HG03196 (cell line): ENCODE measurements at regions not wholly inside any gene's neighbourhood (a gene's known extent, or its start where the extent isn't known, plus 50 kb on each side); places are given as distances from the start of the nearest gene placed in this dataset.

ENCODE experiments used
- ATAC-seq: cut with Tn5 transposase; IDR thresholded peaks from one replicate; pipeline ENCODE4 v1.9.1; 2021; ENCODE audit not compliant: unreplicated experiment

DNA sequence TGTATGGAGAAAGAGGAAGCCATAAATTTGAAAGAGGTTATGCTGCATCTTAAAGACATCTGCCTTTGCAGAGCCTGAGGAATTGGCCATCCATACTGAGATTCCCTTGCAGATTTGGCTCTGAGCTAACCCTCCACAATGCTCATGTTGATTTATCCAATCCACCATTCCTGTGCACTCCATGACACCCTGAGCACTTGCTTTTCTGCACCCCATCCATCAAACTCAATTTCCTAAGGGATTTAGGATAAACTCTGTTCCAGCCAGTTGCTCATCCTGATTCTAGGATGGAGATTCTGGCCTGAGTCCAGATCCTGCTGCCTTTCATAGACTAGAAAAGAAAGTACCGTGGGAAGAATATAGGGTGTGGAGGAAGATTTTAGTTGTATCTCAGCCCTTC, 379.2 kb upstream of the LARGE1 start:
- no peak for ATAC-seq

DNA sequence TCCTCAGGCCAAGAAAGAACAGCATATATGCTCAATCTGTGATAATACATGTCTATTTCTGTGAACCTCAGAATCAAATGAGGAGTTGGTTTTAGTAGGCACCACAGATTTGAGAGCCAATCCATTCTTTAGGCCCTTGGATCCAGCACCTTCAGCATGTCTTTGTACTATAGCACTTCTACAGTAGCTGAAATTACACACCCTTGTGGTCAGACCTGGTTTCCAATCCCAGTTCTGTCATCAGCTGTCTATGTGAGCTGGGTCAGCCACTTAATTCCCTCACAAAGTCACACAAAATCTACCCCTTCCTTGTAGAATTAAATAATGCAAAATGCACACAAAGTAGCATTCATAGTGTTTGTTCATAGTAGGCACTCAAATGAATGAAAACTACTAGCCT, 381.3 kb upstream of the LARGE1 start:
- ATAC-seq: no peak

DNA sequence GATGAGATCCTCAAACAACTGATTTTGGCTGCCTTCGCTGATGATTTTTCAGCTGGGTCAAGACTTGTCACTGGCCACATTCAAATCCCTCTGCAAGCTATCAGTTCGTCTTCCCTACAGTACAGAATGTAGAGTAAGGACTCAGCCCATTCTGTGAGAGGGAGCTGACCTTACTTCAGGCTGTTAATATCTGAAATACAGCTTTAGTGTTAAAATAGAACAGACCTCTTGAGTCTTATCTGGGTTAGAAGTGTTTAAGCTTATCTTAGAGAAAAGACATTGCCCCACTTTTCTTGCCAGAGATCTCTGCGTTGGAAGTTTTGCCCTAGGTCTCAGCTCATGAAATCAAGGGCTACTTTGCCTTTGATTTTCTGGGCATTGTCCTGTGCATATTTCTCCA, 383.4 kb upstream of the LARGE1 start:
- ATAC-seq: no peak

DNA sequence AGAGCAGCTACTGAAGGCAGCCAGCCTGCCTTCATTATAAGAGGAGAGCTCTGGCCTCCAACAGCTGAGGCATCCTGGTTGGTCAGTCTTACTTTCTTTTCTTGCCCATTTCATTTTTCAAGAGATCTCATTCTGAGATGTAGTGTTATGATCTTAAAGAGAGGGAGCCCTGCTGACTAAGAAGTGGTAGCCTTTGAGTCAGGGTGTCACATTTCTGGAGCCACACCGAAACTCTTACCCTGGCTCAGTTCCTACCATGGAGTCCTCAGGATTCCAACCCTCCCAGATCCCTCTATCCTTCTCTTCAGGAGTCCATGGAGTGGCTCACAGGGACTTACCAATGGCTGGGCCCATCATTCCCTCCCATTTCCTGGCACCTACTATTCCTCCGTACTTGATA, 386.1 kb upstream of the LARGE1 start:
- no peak for ATAC-seq

DNA sequence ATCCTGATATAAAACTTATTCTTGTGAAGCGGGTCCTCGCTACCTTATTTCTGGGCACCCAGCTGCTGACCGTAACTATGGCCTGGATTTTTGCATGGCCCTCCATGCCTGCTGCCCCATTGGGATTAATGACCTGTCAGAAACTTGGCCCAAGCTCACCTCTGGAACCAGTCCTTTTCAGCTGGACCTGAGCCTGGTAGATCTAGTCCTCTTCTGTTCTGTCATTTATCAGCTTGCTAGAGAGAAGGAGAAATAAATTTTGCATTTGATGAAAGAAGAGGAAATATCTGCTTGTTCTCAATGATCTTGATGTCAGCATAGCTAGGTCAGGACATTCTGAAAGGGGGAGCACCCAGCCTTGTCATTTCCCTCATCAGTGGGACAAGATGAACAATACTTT, 387.8 kb upstream of the LARGE1 start:
- no peak for ATAC-seq

DNA sequence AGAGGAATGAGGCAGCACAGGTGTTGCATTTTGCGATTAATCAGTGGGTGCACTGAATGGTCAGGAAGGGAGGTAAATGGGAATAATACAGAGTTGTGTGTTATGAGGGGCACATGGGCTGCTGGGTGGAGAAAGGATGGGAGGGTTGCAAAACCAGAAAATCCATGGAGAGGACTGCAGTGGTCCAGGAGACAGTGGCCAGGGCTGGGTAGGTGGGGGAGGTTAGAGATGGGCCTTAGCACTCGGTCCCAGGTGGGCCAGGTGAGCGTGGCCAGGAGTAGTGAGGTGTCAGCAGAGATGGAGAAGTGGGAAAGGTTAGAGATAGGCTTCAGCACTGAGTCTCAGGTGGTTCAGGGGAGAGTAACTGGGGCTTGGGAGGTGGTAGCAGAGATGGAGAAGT, 399.1 kb upstream of the LARGE1 start:
- ATAC-seq: no peak

DNA sequence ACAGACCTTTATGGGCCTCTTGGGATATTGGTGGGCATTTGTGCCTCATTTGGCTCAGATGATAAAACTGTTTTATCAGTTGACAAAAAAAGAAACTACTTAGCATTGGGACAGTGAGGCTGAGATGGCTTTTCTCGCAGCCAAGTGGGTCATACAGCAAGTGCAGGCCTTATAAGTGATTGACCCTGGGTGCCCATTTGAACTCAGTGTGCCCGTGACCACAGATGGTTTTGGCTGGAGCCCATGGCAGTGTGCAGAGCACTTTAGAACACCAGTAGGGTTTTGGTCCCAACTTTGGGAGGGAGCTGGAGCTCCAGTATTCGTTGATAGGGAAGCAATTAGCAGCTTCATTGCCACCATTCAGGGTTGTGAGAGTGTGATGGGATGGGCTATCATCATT, 404.5 kb upstream of the LARGE1 start:
- no peak for ATAC-seq

DNA sequence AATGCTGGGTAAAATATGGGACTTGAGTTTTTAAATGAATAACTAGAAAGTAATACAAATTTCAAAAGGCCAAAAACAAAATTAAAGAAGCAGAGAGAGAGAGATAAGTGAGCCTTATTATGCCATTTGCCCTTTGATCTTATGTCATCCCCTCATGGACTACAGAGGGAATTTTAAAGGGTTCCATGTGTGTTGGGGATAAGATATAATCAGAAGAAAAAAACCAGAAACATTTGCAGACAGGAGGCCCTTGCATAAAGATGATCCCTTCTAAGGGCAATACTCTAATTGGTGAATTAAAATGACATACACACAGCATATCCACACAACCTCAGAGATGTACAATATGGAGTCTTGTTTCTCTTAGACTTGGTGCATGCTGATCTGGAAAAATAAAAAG, 406.6 kb upstream of the LARGE1 start:
- no peak for ATAC-seq

DNA sequence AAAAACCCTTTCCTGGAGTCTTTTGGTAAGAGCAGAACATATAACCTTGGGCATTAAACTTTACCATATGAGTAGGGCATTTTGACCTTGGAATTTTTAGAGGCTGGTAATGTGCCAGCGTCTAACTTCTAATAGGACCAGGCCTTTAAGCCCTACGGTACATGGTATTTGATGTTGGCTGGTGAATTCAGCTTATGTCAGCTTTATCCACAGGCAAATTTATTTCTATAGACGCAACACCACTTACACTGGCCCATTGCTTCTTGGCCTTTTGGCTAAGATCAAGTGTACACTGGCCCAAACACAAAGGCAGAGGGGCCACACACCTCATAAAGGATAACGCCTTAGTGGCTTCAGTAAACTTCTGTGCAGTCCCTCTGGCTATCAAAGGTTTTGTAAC, 410.2 kb upstream of the LARGE1 start:
- no peak for ATAC-seq

DNA sequence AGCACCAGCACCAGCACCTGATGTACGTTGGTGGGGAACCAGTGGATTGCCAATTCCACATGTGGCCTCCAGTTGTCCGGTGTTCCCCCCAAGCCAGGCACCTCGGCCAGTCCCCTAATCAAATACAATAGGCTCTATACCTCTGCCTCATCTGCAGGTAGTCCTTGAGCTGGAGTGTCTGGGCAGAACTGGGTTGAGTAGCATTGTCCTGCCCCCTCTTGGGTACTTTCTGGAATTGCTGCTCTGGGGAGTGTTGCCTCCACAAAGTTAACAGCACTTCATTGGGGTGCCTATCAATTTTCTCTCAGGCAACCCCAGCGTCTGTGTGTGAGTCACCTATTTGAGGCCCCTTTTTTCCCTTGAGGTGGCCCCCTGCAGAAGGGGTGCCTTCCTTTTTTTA, 413.0 kb upstream of the LARGE1 start:
- ATAC-seq: no peak

DNA sequence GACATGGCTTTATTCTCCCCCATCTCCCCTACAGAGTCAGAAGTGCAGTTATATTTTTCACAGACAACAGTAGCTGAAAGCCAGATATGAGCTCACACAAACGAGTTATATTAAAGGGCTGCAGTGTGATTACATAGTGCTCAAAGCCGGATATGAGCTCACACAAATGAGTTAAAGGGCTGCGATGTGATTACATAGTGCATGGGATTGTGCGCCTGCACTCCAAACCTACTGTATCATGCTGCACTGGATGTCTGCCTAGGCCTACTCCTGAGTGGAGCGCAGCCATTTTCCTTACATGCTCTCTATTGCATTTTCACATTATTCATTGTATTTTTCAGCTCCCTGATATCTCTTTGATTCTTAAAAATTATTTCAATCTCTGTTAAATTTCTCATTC, 414.6 kb upstream of the LARGE1 start:
- no peak for ATAC-seq

DNA sequence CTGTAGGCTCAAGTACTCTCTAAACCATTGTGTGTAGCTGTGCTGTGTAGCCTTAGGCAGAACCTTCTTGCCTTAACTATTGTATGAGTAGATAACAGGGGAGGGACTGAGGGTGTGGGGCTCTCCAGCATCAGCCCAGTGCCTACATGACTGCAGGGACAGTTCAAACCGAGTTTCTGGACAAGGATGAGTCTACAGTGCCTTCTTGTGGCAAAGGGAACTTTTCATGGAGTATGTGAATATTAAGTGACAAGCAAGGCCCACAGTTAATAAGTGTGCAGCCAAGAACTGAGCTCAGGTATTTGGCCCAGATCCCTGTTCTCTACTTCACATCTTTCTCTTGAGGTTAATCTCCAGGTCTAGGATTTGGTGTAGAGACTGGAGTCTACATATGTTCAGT, 424.4 kb upstream of the LARGE1 start:
- ATAC-seq: no peak

DNA sequence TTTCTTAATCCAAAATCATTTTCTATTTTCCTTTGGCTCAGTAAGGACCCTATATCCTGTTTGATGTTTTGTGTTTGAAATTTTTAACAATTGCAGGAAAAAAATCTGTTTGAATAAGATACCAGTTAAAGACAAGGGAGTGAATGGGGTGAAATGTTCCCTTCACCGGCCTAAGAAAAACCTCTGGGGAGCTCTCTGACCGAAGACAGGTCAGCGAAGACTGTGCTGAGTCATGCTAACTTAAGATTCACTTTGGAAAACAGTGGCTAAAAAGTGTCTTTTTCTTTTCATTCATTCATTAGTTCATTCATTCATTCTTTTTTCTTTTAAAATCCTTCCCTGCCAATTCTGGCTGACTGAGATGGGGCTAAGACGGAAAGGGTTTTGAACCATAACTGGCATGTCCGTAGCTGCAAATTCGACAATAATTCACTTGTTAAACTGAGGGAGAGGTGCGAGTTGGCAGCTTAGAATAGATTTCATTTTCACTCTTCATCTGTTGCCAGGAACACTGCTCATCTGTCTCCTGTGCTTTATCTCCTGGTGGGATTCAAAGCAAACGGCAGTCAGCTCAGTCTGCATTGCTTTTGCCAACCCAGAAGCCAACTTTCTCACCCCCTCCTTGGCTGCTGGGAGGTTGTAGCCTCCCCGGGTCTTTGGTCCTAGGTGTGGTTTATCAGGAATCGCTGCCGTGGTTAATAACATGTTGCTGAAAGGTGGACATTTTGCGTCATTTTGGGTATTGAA, 434.0 kb upstream of the LARGE1 start:
- ATAC-seq: no peak

DNA sequence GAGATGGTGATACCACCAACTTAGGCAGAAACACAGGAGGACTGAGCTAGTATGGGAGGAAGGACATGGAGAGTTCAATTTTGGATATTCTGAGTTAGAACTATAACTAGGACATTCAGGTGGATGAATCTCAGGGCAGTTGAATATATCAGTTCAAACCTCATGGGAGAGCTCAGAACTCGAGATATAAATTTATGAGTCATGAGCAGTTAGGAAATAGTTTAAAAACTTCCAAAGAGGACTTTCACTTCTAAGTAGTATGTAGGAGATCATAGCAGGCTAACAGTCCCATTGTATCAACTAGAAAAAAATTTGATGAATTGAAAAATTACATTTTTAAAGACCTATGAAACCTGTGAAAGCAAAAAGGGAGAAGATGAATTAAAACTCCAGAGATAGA, 436.2 kb upstream of the LARGE1 start:
- ATAC-seq: no peak

DNA sequence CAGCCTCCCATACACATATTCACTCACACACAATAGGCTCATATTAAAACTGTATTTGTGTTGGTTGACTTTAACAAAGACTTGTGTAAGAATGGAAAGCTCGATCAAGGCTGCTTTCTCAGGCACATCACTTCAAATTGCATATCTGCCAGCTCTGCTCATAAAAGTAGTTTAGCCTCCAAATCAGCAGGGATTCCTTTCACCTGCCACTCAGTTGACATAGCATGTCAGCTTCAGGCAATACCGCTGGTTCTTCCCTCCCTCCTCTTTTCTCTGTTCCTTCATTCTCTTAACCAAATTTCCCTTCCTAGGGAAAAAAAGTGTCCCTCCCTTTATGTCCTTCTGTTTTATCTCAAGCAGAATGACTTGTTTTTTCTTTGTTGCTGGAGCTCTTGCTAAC, 450.4 kb upstream of the LARGE1 start:
- ATAC-seq: no peak

DNA sequence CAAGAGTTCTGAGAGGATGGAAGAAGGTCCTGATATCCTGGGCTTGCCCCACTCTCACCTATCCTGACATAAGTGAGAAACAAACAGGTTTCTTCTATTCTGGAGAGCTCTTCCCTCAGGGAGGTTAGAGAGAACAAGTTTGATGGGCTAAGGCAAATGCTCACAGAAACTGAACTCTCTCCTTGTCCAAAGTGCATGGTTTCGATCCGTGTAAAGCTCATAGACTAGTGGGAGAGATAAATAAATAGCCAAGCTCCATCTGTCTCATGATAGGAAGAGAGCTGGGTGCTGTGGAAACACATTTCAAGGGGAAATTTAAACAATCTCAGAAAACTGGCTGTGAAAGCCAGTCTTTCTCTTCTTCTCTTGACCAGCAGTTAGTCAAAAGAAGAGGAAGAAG, 459.5 kb upstream of the LARGE1 start:
- no peak for ATAC-seq

DNA sequence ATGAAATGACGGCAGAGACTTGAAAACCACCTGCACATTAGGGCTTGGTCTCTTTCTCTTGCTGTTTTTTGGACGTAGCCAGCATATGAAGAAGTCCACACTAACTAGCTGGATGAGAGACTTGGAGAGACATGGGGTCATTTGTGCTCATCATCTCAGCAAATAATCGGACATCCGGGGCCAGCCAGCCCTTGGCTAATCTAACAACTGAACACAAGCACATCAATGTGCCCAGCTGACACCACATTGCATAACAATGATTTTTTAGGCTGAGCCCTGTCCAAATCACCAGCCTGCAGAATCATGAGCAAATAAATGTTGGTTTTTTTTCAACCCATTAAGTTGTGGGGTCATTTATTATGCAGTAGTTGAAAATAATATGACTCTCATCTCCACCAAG, 460.3 kb upstream of the LARGE1 start:
- no peak for ATAC-seq

DNA sequence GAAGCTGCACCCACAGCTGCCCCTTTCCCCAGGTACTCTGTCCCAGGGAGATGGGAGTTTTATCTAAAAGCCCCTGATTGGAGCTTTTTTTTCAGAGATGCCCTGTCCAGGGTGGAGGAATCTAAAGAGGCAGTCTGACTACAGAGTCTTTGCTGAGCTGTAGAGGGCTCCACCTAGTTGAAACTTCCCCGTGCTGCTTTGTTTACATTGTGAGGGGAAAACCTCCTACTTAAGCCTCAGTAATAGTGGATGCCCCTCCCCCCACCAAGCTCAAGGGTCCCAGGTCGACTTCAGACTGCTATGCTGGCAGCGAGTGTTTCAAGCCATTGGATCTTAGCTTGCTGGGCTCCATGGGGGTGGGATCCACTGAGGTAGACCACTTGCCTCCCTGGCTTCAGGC, 470.1 kb upstream of the LARGE1 start:
- ATAC-seq: no peak

DNA sequence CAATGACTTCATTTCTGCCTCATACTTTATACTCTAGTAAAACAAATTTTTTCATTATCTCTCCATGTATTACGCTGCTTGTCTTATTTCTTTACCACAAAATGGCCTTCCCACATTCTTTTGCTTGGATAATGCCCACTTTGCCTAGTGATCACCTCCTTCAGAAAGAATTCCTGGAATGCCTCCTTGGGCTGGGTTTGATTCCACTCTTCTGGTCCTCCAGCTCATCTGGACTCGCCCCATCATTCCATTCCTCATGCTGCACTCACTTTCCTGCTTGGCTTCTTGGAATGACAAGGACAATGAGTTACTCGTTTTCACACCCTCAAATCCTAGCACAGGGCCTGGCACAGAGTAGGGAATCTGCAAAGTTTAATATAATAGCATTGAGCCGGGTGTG, 475.1 kb upstream of the LARGE1 start:
- no peak for ATAC-seq

DNA sequence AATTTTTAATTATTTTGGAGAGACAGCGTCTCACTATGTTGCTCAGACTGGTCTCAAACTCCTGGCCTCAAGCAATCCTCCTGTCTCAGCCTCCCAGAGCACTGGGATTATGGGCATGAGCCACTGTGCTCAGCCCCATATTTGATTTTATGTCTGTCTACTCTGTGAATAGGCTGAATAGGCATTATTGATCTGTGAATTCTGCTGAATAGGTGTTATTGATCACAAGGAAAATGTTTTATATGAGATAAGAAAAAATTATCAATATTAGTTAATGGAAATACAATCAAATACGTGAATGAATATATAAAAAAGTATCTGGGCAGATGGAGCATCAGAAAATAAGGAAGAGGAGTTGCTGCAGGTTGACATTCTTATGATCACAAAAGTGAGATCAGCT, 483.4 kb upstream of the LARGE1 start:
- ATAC-seq: no peak

DNA sequence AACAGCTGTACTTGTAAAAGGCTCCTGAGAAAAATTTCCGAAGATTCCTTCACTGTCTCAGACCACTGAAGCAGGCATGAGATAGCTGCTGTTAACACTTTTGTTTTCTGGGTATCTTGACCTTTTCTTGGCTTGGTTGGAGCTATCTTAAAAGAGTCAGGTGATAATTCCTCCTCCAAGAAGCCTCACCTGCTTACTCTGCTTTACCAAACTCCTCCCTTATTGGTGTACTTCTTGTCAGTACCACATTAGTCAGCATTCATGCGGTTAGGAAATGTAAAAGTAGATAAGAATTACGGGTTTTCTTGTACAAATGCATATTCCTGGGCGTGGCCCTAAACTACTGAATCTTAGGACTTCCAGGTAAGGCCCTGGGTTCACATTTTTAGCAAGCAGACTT, 489.8 kb upstream of the LARGE1 start:
- ATAC-seq: no peak

DNA sequence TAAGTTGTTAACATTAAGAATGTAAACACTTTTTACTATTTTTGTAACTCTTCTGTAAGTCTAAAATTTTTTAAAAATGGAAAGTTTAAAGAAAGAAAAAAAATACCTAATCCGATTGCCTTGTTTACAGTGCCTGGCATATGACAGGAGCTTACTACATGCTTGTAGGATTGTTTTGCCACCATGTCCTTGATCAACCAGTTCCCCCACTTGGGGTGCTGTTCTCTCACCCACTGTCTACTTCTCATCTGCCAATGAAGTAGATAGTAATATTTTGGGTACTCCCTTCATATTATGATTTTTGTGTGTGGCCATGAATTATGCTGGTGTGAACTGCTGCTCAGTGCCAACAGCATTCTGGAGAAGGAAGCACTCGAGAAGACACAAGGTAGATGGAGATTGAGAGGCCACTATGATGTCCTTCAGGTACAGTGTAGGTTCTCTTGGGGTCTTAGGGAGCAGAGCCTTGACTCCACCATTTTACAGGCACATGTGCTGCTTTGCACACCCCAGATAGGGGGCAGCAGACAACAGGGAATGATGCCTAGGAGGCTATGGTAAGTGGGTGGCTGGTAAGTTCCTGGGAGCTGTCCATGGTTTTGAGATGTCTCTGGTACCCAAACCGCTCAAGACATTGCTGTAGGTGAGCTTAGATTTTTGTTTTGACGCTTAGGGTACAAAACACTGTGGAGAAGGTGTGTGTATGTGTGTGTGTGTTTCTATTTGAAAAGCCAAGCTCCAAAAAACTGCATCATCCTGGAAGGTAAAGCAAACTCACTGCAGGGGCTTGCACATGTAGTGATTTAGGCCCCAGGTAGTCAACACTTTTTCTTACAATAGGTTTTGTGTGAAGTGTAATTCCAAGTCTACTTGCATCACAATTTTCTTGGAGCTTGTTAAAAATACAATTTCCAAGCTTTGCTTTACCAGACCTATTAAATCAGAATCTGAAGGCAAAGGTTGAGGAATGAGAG, 494.5 kb upstream of the LARGE1 start:
- no peak for ATAC-seq
